ENCODE measurements at regions not wholly inside any gene's neighbourhood (a gene's known extent, or its start where the extent isn't known, plus 50 kb on each side); places are given as distances from the start of the nearest gene placed in this dataset.

- TF ChIP-seq CTCF (IDR thresholded peaks at IDR 0.05; ENCODE audit: low read depth, low read length, missing input control) (no peak), ATF3 (IDR thresholded peaks at IDR 0.05) (no peak), SP1 (IDR thresholded peaks at IDR 0.05) (no peak)
- TF ChIP-seq, protein P1, sequence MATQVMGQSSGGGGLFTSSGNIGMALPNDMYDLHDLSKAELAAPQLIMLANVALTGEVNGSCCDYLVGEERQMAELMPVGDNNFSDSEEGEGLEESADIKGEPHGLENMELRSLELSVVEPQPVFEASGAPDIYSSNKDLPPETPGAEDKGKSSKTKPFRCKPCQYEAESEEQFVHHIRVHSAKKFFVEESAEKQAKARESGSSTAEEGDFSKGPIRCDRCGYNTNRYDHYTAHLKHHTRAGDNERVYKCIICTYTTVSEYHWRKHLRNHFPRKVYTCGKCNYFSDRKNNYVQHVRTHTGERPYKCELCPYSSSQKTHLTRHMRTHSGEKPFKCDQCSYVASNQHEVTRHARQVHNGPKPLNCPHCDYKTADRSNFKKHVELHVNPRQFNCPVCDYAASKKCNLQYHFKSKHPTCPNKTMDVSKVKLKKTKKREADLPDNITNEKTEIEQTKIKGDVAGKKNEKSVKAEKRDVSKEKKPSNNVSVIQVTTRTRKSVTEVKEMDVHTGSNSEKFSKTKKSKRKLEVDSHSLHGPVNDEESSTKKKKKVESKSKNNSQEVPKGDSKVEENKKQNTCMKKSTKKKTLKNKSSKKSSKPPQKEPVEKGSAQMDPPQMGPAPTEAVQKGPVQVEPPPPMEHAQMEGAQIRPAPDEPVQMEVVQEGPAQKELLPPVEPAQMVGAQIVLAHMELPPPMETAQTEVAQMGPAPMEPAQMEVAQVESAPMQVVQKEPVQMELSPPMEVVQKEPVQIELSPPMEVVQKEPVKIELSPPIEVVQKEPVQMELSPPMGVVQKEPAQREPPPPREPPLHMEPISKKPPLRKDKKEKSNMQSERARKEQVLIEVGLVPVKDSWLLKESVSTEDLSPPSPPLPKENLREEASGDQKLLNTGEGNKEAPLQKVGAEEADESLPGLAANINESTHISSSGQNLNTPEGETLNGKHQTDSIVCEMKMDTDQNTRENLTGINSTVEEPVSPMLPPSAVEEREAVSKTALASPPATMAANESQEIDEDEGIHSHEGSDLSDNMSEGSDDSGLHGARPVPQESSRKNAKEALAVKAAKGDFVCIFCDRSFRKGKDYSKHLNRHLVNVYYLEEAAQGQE (IDR thresholded peaks at IDR 0.05) = no peak
Observed at GRCh38 chr4:10889819-10890218, 205.3 kb upstream of the CLNK start.

Measured in liver (tissue), 3 donors.